SU-DHL-6 (cell line): ENCODE measurements at regions not wholly inside any gene's neighbourhood (a gene's known extent, or its start where the extent isn't known, plus 50 kb on each side); places are given as distances from the start of the nearest gene placed in this dataset.
"Not testable (repeated sequence)": the region's sequence is repeated elsewhere in the genome, so short reads cannot be mapped to it uniquely, and the experiment has no call there.

ENCODE experiments used
- CTCF ChIP-seq: fragments of 200-600 bp; sonication (generic); IDR thresholded peaks from one replicate; pipeline ENCODE4 v1.5.1; 2017; ENCODE audit warnings: antibody characterized with exemption, mild to moderate bottlenecking, low read length, moderate library complexity; ENCODE audit not compliant: insufficient read depth, poor library complexity, severe bottlenecking
- EZH2phosphoT487 ChIP-seq: fragments of 200-600 bp; sonication (generic), shearing (Covaris generic); conservative IDR thresholded peaks from 2 replicates; pipeline ENCODE4 v1.6.1; 2018; ENCODE audit warnings: mild to moderate bottlenecking, antibody characterized with exemption, low read length, moderate library complexity, mixed read lengths

GRCh38 chr6:6952927-6953326 lies 154.8 kb upstream of the RREB1 start:
- TF ChIP-seq CTCF, EZH2phosphoT487: not testable (repeated sequence)
